Mucosa of descending colon (tissue), 3 donors: ENCODE measurements at regions not wholly inside any gene's neighbourhood (a gene's known extent, or its start where the extent isn't known, plus 50 kb on each side); places are given as distances from the start of the nearest gene placed in this dataset.

Experiments
- ATAC-seq: fragments of 200-7000 bp; cut with Tn5 transposase; one replicate; pipeline ENCODE4 v1.9.1; 2020; ENCODE audit warnings: mild to moderate bottlenecking, moderate library complexity
- DNase-seq, 3 donors: peaks; one replicate each; pipeline ENCODE4 v3.0.0-alpha.2; 2020
- H3K36me3 ChIP-seq: fragments of 200-600 bp; one replicate; pipeline ENCODE4 v1.8.0; 2021; ENCODE audit warnings: low read depth, mild to moderate bottlenecking
- H3K4me1 ChIP-seq: fragments of 200-600 bp; one replicate; pipeline ENCODE4 v1.8.0; 2021; ENCODE audit warnings: low read depth, mild to moderate bottlenecking
- H3K4me3 ChIP-seq: fragments of 200-600 bp; one replicate; pipeline ENCODE4 v1.8.0; 2021; ENCODE audit warnings: mild to moderate bottlenecking
- H3K9me3 ChIP-seq: fragments of 200-600 bp; one replicate; pipeline ENCODE4 v1.8.0; 2021; ENCODE audit warnings: mild to moderate bottlenecking
- intact Hi-C, 2 donors: fragments of 100-400 bp; cut with DNase I in 1 of 2; cut with micrococcal nuclease in 1 of 2; formaldehyde crosslinking; loops; one replicate each; pipeline versions ENCODE4 v1.11.0 to v1.11.1; 2022; cut with DNase I, micrococcal nuclease
- TF ChIP-seq, protein P1 (sequence below): fragments of 200-600 bp; IDR thresholded peaks from one replicate; pipeline ENCODE4 v1.8.0; 2022; ENCODE audit warnings: antibody characterized with exemption, mild to moderate bottlenecking
- donor health status: DM: no; HTN: no; CAD: no; lungs with moderate emphysema.
- donor health status: DM: no; HTN: no; CAD: no.
- donor health status: DM: no; HTN: yes; CAD: no.

GRCh38 chr1:208652296-208653160 is 408.3 kb upstream of the PLXNA2 start:
- ATAC-seq = peak; percentile 93

DNA sequence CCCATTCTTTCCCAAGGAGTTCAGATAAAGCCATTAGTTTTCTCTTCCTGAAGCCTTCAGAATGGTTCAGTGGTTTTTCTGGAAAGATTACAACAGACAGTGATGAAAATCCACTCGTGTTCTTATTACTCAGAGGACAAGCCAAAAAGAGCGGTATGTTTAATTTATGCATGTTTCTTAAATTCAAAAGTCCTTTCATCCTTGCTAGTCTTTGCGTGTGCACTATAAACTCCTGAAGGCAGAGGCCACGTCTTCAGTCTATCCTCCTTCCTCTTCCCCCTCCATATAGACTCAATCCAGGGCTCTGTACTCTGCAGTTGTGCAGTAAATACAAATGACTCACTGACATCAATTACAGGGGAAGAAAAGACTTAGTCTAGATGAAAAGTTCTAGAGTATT is 409.2 kb upstream of the PLXNA2 start:
- DNase-seq (no peak), ATAC-seq (no peak)
- no peaks in the 10 kb centered on the region for H3K4me1 ChIP-seq
- H3K9me3 ChIP-seq = no peaks in the 10 kb centered on the region
- no peaks in the 10 kb centered on the region for H3K36me3 ChIP-seq
- TF ChIP-seq, protein P1, sequence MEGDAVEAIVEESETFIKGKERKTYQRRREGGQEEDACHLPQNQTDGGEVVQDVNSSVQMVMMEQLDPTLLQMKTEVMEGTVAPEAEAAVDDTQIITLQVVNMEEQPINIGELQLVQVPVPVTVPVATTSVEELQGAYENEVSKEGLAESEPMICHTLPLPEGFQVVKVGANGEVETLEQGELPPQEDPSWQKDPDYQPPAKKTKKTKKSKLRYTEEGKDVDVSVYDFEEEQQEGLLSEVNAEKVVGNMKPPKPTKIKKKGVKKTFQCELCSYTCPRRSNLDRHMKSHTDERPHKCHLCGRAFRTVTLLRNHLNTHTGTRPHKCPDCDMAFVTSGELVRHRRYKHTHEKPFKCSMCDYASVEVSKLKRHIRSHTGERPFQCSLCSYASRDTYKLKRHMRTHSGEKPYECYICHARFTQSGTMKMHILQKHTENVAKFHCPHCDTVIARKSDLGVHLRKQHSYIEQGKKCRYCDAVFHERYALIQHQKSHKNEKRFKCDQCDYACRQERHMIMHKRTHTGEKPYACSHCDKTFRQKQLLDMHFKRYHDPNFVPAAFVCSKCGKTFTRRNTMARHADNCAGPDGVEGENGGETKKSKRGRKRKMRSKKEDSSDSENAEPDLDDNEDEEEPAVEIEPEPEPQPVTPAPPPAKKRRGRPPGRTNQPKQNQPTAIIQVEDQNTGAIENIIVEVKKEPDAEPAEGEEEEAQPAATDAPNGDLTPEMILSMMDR = no peak
- intact Hi-C loops = loop anchor here in 1 of 2 donors (5.0 kb wide), 1 partner anchor 554 kb away; no protein-coding TSS in a partner anchor
- no peak overlapping the region for H3K4me3 ChIP-seq

More at GRCh38 chr1:208652296-208653160, 408.3 kb upstream of the PLXNA2 start:
- H3K4me3 ChIP-seq = no peak overlapping the region
- DNase-seq = peak in 2 of 3 donors; percentile 40 to 68
- no peaks in the 10 kb centered on the region for H3K9me3 ChIP-seq
- H3K36me3 ChIP-seq = no peaks in the 10 kb centered on the region
- TF ChIP-seq, protein P1 = peak; percentile 49
- intact Hi-C loops = loop anchor here in 1 of 2 donors (5.0 kb wide), 1 partner anchor 555 kb away; no protein-coding TSS in a partner anchor
- no peaks in the 10 kb centered on the region for H3K4me1 ChIP-seq

- no peaks in the 10 kb centered on the region for H3K36me3 ChIP-seq
- peak in 1 of 3 donors; percentile 50 for DNase-seq
- intact Hi-C loops = loop anchor here in 1 of 2 donors (5.0 kb wide), 1 partner anchor 553 kb away; no protein-coding TSS in a partner anchor
- no peak overlapping the region for H3K4me3 ChIP-seq
- no peaks in the 10 kb centered on the region for H3K4me1 ChIP-seq
- H3K9me3 ChIP-seq = no peaks in the 10 kb centered on the region
- TF ChIP-seq, protein P1 = peak; percentile 19
- ATAC-seq = peak; percentile 52
These were observed 410.1 kb upstream of the PLXNA2 start for GRCh38 chr1:208654241-208654640.

GRCh38 chr1:208665936-208666335 is 421.8 kb upstream of the PLXNA2 start:
- intact Hi-C loops = no loop called here
- DNase-seq (no peak), ATAC-seq (no peak)
- H3K9me3 ChIP-seq = no peaks in the 10 kb centered on the region
- no peaks in the 10 kb centered on the region for H3K4me1 ChIP-seq
- H3K36me3 ChIP-seq = no peaks in the 10 kb centered on the region
- TF ChIP-seq, protein P1 = no peak
- no peak overlapping the region for H3K4me3 ChIP-seq

GRCh38 chr1:208668991-208669390 is 424.8 kb upstream of the PLXNA2 start:
- Histone ChIP-seq H3K4me3 (no peak overlapping the region), H3K4me1 (no peaks in the 10 kb centered on the region), H3K9me3 (no peaks in the 10 kb centered on the region), H3K36me3 (no peaks in the 10 kb centered on the region)
- ATAC-seq (no peak), DNase-seq (no peak)
- intact Hi-C loops = no loop called here
- TF ChIP-seq, protein P1 = no peak
